GM19351 (cell line): ENCODE measurements at regions not wholly inside any gene's neighbourhood (a gene's known extent, or its start where the extent isn't known, plus 50 kb on each side); places are given as distances from the start of the nearest gene placed in this dataset.

Experiments
- ATAC-seq: cut with Tn5 transposase; IDR thresholded peaks from one replicate; pipeline ENCODE4 v1.9.1; 2021; ENCODE audit warnings: mild to moderate bottlenecking, moderate library complexity; ENCODE audit not compliant: unreplicated experiment

GRCh38 chr4:42750091-42750490 lies 93.2 kb upstream of the ATP8A1 start:
- ATAC-seq = peak; percentile 92

GRCh38 chr4:42747971-42748370 lies 91.1 kb upstream of the ATP8A1 start:
- ATAC-seq = no peak

DNA sequence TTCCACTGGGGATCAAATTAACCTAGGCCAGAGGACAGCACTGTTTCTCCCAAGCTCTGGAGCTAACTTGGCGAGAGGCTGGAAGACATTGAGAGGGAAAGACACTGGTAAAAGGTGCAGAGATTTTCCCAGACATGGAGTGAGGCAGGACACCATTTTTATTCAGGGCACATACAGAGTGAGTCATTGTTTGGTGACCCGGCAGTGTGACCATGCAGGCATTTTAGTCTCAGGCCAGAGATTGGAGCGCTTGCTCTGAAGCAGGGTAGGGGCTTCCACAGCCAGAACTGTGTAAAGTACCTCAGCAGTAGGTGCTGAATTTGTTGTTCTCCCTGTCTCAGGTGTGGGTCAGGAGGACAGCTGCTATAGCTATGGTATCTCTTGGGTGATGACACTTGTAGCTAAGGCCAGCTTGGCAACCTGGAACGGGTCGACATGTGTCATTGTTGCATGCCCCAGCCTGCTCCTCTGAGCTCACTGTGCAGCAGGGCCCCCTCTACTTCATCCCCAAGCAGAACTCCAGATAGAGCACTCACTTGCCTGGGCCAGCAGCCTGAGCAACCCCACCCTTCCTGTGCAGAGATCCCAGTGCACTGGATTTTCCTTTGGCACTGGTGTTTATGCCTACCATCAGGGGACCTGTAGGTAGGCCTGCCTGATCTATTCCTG lies 79.8 kb upstream of the ATP8A1 start:
- ATAC-seq = no peak

- ATAC-seq = no peak
These were observed 76.5 kb upstream of the ATP8A1 start for GRCh38 chr4:42733380-42733779.

GRCh38 chr4:42732776-42733175 lies 75.9 kb upstream of the ATP8A1 start:
- no peak for ATAC-seq

- no peak for ATAC-seq
These were observed 72.8 kb upstream of the ATP8A1 start for GRCh38 chr4:42729505-42730237.

DNA sequence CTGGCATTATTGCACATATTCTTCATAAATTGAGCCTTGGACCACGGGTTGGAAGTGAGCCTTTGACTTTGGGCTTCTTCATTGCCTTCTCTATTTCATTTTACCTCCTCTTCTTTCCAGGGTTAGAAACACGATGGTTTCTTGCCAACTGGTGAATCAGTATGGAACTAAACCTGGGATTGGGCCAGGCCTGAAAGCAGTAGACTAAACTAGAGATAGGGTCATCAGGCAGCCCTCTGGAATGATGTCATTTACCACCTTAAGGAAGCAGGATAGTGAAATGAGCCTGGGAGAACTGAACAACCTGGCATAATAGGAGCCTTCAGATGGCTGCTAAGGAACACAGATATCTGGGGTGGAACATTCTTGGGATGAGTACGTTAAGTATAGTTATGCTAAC lies 67.5 kb upstream of the ATP8A1 start:
- no peak for ATAC-seq

- no peak for ATAC-seq
These were observed 63.6 kb upstream of the ATP8A1 start for GRCh38 chr4:42720533-42720932.

DNA sequence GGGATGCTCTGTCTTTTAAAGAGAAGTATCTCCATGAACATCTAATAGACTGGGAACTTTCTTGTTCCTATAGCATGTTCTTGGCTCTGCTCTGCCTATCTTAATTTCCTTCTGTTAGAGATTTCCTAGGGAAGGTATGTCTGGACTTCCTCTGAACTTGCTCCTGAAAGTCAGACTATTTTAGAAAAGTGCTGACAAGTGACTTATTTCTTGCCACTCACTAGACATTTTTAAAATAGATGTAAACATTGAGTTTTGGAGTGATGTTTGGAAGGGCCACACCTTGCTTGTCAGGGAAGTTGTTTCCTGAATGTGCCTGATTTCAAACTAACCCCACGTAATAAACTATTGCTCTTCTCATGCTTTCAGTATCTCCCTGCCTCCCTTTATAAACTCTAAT lies 62.4 kb upstream of the ATP8A1 start:
- ATAC-seq = no peak

GRCh38 chr4:42718336-42718735 lies 61.4 kb upstream of the ATP8A1 start:
- no peak for ATAC-seq

- ATAC-seq = no peak
These were observed 60.1 kb upstream of the ATP8A1 start for GRCh38 chr4:42716996-42717395.

DNA sequence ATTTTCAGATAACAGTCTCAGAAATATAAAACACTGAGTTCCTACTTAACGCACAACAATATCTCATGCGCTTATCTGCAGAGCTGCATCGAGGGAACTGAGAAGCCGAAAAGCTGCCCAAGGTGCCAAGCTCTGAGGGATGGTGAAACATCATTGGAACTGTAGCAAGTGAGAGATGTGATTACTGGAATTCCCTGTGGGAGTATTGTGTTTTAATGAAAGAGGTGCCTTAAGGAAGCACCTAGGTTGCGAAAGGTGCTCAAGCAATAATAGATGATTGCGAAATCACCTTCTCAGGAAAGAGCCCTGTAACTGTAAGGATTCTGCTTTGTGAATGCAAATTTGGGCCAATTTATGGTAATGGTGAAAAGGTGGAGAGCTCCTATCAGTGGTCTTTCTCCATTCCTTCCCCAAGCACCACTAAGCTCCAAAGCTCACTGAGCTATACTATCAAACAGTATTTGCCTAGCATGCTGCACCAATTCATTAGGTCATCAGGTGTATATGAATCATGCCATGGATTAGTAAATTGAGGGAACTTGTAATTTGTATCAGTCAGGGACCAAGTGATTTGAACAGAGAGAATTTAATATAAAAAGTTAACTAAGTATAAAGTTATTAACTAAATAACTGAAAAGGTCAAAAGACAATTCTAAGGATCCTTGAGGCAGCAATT lies 59.0 kb upstream of the ATP8A1 start:
- ATAC-seq = no peak

GRCh38 chr4:42713391-42713790 lies 56.5 kb upstream of the ATP8A1 start:
- no peak for ATAC-seq

- no peak for ATAC-seq
These were observed 55.9 kb upstream of the ATP8A1 start for GRCh38 chr4:42712854-42713253.

GRCh38 chr4:42711496-42711895 lies 54.6 kb upstream of the ATP8A1 start:
- no peak for ATAC-seq

DNA sequence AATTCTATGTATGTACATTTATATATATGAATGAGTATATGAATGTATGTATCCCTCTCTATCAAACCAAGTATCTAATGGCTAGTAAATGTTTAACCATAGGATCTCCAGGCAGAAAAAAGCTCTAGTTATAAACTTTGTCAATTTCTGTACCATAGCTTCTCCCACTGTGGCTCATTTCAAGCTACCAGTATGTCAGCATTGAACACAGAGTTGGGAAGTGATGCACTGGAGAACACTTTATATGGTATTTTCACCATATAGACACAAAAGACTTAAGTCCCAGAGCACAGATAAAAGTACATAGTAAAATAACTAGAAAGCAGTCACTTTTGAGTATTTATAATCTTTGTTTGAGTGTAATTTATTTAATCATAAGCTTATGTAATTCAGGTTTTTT lies 53.9 kb upstream of the ATP8A1 start:
- no peak for ATAC-seq

- ATAC-seq = no peak
These were observed 53.4 kb upstream of the ATP8A1 start for GRCh38 chr4:42710329-42710728.

GRCh38 chr4:42709392-42710065 lies 52.6 kb upstream of the ATP8A1 start:
- ATAC-seq = no peak

GRCh38 chr4:42708625-42709024 lies 51.7 kb upstream of the ATP8A1 start:
- ATAC-seq = no peak
